HepG2 (cell line): ENCODE measurements at regions not wholly inside any gene's neighbourhood (a gene's known extent, or its start where the extent isn't known, plus 50 kb on each side); places are given as distances from the start of the nearest gene placed in this dataset.

Source experiments
- ATAC-seq: fragments of 200-7000 bp; cut with Tn5 transposase; 3 replicates; pipeline ENCODE4 v1.9.1; 2020; ENCODE audit warnings: mild to moderate bottlenecking, moderate library complexity
- BruUV-seq: library from RNA; stranded (reverse); fragments of 400-500 nt; replicated peaks from 2 replicates; lab custom pipeline; 2021; lab: Mats Ljungman, UMichigan
- CTCF ChIA-PET: fragments of 300-600 bp; formaldehyde crosslinking; extraction: SDS; loops from one replicate; lab custom pipeline; 2021; ENCODE audit warnings: low total read pairs, inconsistent platforms, low intra/inter-chr PET ratio; lab: Yijun Ruan, JAX
- POLR2A ChIA-PET: fragments of 350-600 bp; sonication (Branson Sonifier 250); formaldehyde crosslinking; loops from one replicate; lab custom pipeline; 2020; ENCODE audit warnings: antibody characterized with exemption, inconsistent platforms; lab: Yijun Ruan, JAX
- DNase-seq: peaks from one replicate; pipeline ENCODE4 v3.0.0-alpha.2; 2015; ENCODE audit warnings: low spot score
- FAIRE-seq: peaks from 3 replicates; lab custom pipeline; 2011; peaks lifted over from hg19 to GRCh38; lab: Jason Lieb, UNC
- H2AFZ ChIP-seq: one replicate; pipeline ENCODE4 v1.6.1; 2011; ENCODE audit warnings: low read length, inconsistent platforms
- H3K27ac ChIP-seq: fragments of 300-600 bp; 3 replicates; pipeline ENCODE4 v1.8.0; 2011; ENCODE audit warnings: mixed run types, mild to moderate bottlenecking, mixed read lengths, low read length, inconsistent platforms; ENCODE audit not compliant: insufficient read depth; ENCODE audit errors: extremely low read length
- H3K27me3 ChIP-seq, 2 experiments: fragments of 200-600 bp in 1 of 2; 2 replicates in 1 of 2; 3 replicates in 1 of 2; pipeline versions ENCODE4 v1.6.0 to v1.8.0; 2011; ENCODE audit warnings: low read length in 2 of 2, mild to moderate bottlenecking in 2 of 2, moderate library complexity in 2 of 2, inconsistent platforms in 1 of 2; ENCODE audit not compliant: insufficient read depth in 2 of 2, control insufficient read depth in 1 of 2
- H3K36me3 ChIP-seq, 2 experiments: fragments of 200-600 bp in 1 of 2; replicated peaks in 1 of 2; 2 replicates in 1 of 2; 3 replicates in 1 of 2; pipeline versions ENCODE4 v1.5.1 to v1.8.0; 2011; ENCODE audit warnings: low read length in 2 of 2, inconsistent platforms in 1 of 2; ENCODE audit not compliant: insufficient read depth in 2 of 2, control insufficient read depth in 1 of 2
- H3K4me1 ChIP-seq: 2 replicates; pipeline ENCODE4 v1.5.1; 2012; ENCODE audit warnings: low read length, inconsistent platforms; ENCODE audit not compliant: insufficient read depth
- H3K4me2 ChIP-seq: 2 replicates; pipeline ENCODE4 v1.6.0; 2011; ENCODE audit warnings: low read depth, low read length, inconsistent platforms
- H3K4me3 ChIP-seq, 3 experiments: fragments of 200-600 bp in 1 of 3; sonication (generic), shearing (Covaris generic) in 1 of 3; replicated peaks in 1 of 3; 2 replicates each; pipeline ENCODE4 v1.5.1; 2011 to 2016; ENCODE audit warnings: low read length in 3 of 3, inconsistent platforms in 2 of 3, low read depth in 2 of 3, mild to moderate bottlenecking in 2 of 3, control low read depth in 1 of 3, mixed read lengths in 1 of 3; ENCODE audit not compliant: insufficient read depth in 1 of 3
- H3K79me2 ChIP-seq: one replicate; pipeline ENCODE4 v1.6.1; 2011; ENCODE audit warnings: low read length, inconsistent platforms; ENCODE audit not compliant: insufficient read depth
- H3K9ac ChIP-seq: 2 replicates; pipeline ENCODE4 v1.6.0; 2011; ENCODE audit warnings: mild to moderate bottlenecking, low read depth, low read length, inconsistent platforms; ENCODE audit not compliant: insufficient read depth
- H3K9me3 ChIP-seq: 2 replicates; pipeline ENCODE4 v1.5.1; 2012; ENCODE audit warnings: mild to moderate bottlenecking, low read length
- H4K20me1 ChIP-seq: 2 replicates; pipeline ENCODE4 v1.6.0; 2011; ENCODE audit warnings: inconsistent platforms, mild to moderate bottlenecking, low read length, moderate library complexity; ENCODE audit not compliant: insufficient read depth
- AHR ChIP-seq: IDR thresholded peaks from 2 replicates; pipeline ENCODE4 v1.6.1; 2018; ENCODE audit warnings: missing genetic modification reagents, missing compliant biosample characterization
- BRF2 ChIP-seq: sonication (generic); formaldehyde crosslinking; IDR thresholded peaks from 2 replicates; pipeline ENCODE4 v1.8.1; 2022; ENCODE audit warnings: mild to moderate bottlenecking, missing genetic modification reagents
- CREM ChIP-seq, 2 experiments: sonication (generic) in 1 of 2; formaldehyde crosslinking in 1 of 2; IDR thresholded peaks; 2 replicates each; pipeline versions ENCODE4 v1.4.0 to v1.6.1; 2016 to 2020; ENCODE audit warnings: antibody characterized with exemption in 1 of 2, mild to moderate bottlenecking in 1 of 2, missing genetic modification reagents in 1 of 2
- ETV6 ChIP-seq: sonication (generic); formaldehyde crosslinking; conservative IDR thresholded peaks from 2 replicates; pipeline ENCODE4 v1.4.0; 2020; ENCODE audit warnings: missing genetic modification reagents
- FOXO1 ChIP-seq: sonication (generic); formaldehyde crosslinking; IDR thresholded peaks from 2 replicates; pipeline ENCODE4 v1.4.0; 2020; ENCODE audit warnings: missing genetic modification reagents
- HDAC6 ChIP-seq: fragments of 200-600 bp; sonication (generic); IDR thresholded peaks from 2 replicates; pipeline ENCODE4 v1.7.0; 2017; ENCODE audit warnings: mild to moderate bottlenecking, antibody characterized with exemption, low read length, low read depth
- HMGA1 ChIP-seq: sonication (generic); formaldehyde crosslinking; conservative IDR thresholded peaks from 2 replicates; pipeline ENCODE4 v1.4.0; 2020; ENCODE audit warnings: missing genetic modification reagents
- HNF4G ChIP-seq, 2 experiments: sonication (generic) in 1 of 2; formaldehyde crosslinking in 1 of 2; IDR thresholded peaks; 2 replicates each; pipeline versions ENCODE4 v1.4.0 to v1.6.1; 2011 to 2020; ENCODE audit warnings: borderline replicate concordance in 2 of 2, low read depth in 2 of 2, mild to moderate bottlenecking in 2 of 2, low read length in 1 of 2, missing genetic modification reagents in 1 of 2, moderate library complexity in 1 of 2
- KLF9 ChIP-seq: IDR thresholded peaks from 2 replicates; pipeline ENCODE4 v1.6.1; 2016; ENCODE audit warnings: low read depth
- MAFG ChIP-seq: sonication (generic); formaldehyde crosslinking; IDR thresholded peaks from 2 replicates; pipeline ENCODE4 v1.5.1; 2020; ENCODE audit warnings: mild to moderate bottlenecking, missing genetic modification reagents
- MIXL1 ChIP-seq: IDR thresholded peaks from 2 replicates; pipeline ENCODE4 v1.6.1; 2016
- MTA3 ChIP-seq: sonication (generic); formaldehyde crosslinking; IDR thresholded peaks from 2 replicates; pipeline ENCODE4 v1.4.0; 2020; ENCODE audit warnings: missing genetic modification reagents
- MYPOP ChIP-seq: sonication (generic); formaldehyde crosslinking; IDR thresholded peaks from 2 replicates; pipeline ENCODE4 v1.8.1; 2023; ENCODE audit warnings: mild to moderate bottlenecking, moderate library complexity, missing genetic modification reagents
- PRMT3 ChIP-seq: sonication (generic); formaldehyde crosslinking; IDR thresholded peaks from 2 replicates; pipeline ENCODE4 v1.8.1; 2022; ENCODE audit warnings: low read depth, mild to moderate bottlenecking, moderate library complexity, missing genetic modification reagents, borderline replicate concordance
- SMC3 ChIP-seq: IDR thresholded peaks from 2 replicates; pipeline ENCODE4 v1.6.1; 2011; ENCODE audit warnings: low read length, improper control_type of control experiment
- SOX5 ChIP-seq: IDR thresholded peaks from 2 replicates; pipeline ENCODE4 v1.6.1; 2016; ENCODE audit warnings: borderline replicate concordance
- TCF7L2 ChIP-seq: IDR thresholded peaks from 2 replicates; pipeline ENCODE4 v1.6.1; 2011; ENCODE audit warnings: mild to moderate bottlenecking, low read depth, low read length, moderate library complexity
- TFE3 ChIP-seq: IDR thresholded peaks from 2 replicates; pipeline ENCODE4 v1.6.1; 2016
- ZBTB7A ChIP-seq: sonication (generic); formaldehyde crosslinking; IDR thresholded peaks from 2 replicates; pipeline ENCODE4 v1.8.0; 2022; ENCODE audit warnings: mild to moderate bottlenecking, missing genetic modification reagents
- ZNF335 ChIP-seq: sonication (generic); formaldehyde crosslinking; IDR thresholded peaks from 2 replicates; pipeline ENCODE4 v1.4.0; 2020; ENCODE audit warnings: missing genetic modification reagents
- ZNF530 ChIP-seq: sonication (generic); formaldehyde crosslinking; IDR thresholded peaks from 2 replicates; pipeline ENCODE4 v1.5.0; 2020; ENCODE audit warnings: low read depth, mild to moderate bottlenecking, missing genetic modification reagents
- ZNF589 ChIP-seq: sonication (generic); formaldehyde crosslinking; conservative IDR thresholded peaks from 2 replicates; pipeline ENCODE4 v1.8.0; 2022; ENCODE audit warnings: mild to moderate bottlenecking, moderate library complexity, missing genetic modification reagents
- ZNF619 ChIP-seq: sonication (generic); formaldehyde crosslinking; IDR thresholded peaks from 2 replicates; pipeline ENCODE4 v1.4.0; 2020; ENCODE audit warnings: mild to moderate bottlenecking, missing genetic modification reagents
- ZNF747 ChIP-seq: sonication (generic); formaldehyde crosslinking; IDR thresholded peaks from 2 replicates; pipeline ENCODE4 v1.8.1; 2023; ENCODE audit warnings: missing genetic modification reagents, mild to moderate bottlenecking, borderline replicate concordance
- ZSCAN22 ChIP-seq: sonication (generic); formaldehyde crosslinking; IDR thresholded peaks from 2 replicates; pipeline ENCODE4 v1.4.0; 2020; ENCODE audit warnings: mild to moderate bottlenecking, missing genetic modification reagents
- WGBS: methylation state at CpG from one replicate; pipeline ENCODE4 v1.1.6; 2017; ENCODE audit warnings: low lambda C conversion rate; 5-methylcytosine and 5-hydroxymethylcytosine counted together
- in situ Hi-C: cut with HindIII; loops from 2 replicates; pipeline ENCODE4 v1.10.0; 2017; ENCODE audit warnings: low pct_unique_long_range_greater_than_20kb; ENCODE audit not compliant: extremely low pct_ligation_motif_present
- intact Hi-C: fragments of 100-400 bp; cut with micrococcal nuclease; formaldehyde crosslinking; loops from one replicate; pipeline ENCODE4 v1.10.0; 2022; ENCODE audit not compliant: unreplicated experiment

- intact Hi-C loops (loop anchor here (10.0 kb wide), 1 partner anchor 607 kb away; no protein-coding TSS in a partner anchor), in situ Hi-C loops (no loop called here)
- H3K4me2 ChIP-seq, result no peak overlapping the region
- peak; percentile 42 for DNase-seq
- no peaks in the 10 kb centered on the region for H3K9me3 ChIP-seq
- H3K9ac ChIP-seq, result no peak overlapping the region
- no peak overlapping the region for H3K4me3 ChIP-seq
- peaks cover 17% of the 10 kb centered on the region; the same call in 1 of the 2 replicates for H3K4me1 ChIP-seq
- H3K27ac ChIP-seq, result no peak overlapping the region
- no peak overlapping the region for H2AFZ ChIP-seq
- no peaks in the 10 kb centered on the region for H4K20me1 ChIP-seq
- no peaks in the 10 kb centered on the region for H3K79me2 ChIP-seq
- BruUV-seq, result no TSS peak
- ATAC-seq, result peak; percentile 56
- no peak for FAIRE-seq
- H3K36me3 ChIP-seq, result no peaks in the 10 kb centered on the region
- no peaks in the 10 kb centered on the region for H3K27me3 ChIP-seq
- ChIA-PET CTCF (no interaction called here), POLR2A (no interaction called here)
- 18% methylated on average over 6 of the region's 6 CpGs for WGBS
- TF ChIP-seq SOX5 (CRISPR knock-in tag) (peak; percentile 90), HMGA1 (CRISPR knock-in tag) (no peak), ZBTB7A (CRISPR knock-in tag) (no peak), ZSCAN22 (CRISPR knock-in tag) (no peak), ZNF589 (CRISPR knock-in tag) (no peak), ZNF747 (CRISPR knock-in tag) (no peak), MYPOP (CRISPR knock-in tag) (no peak), MIXL1 (CRISPR knock-in tag) (no peak), TFE3 (no peak), MAFG (CRISPR knock-in tag) (no peak), ZNF530 (CRISPR knock-in tag) (no peak), FOXO1 (CRISPR knock-in tag) (no peak), AHR (no peak), KLF9 (CRISPR knock-in tag) (no peak), HNF4G (IDR thresholded peaks at IDR 0.05; ENCODE audit: borderline replicate concordance, low read depth, low read length) (no peak), HNF4G (CRISPR knock-in tag; IDR thresholded peaks at IDR 0.05; ENCODE audit: borderline replicate concordance, low read depth) (no peak), ZNF619 (CRISPR knock-in tag) (no peak), CREM (IDR thresholded peaks at IDR 0.05) (peak; percentile 37; the same call in 1 of the 2 replicates), CREM (CRISPR knock-in tag; IDR thresholded peaks at IDR 0.05) (no peak), MTA3 (no peak), ZNF335 (CRISPR knock-in tag) (no peak), SMC3 (no peak), HDAC6 (no peak), BRF2 (no peak), TCF7L2 (peak; percentile 43; the same call in 1 of the 2 replicates), ETV6 (CRISPR knock-in tag) (no peak), PRMT3 (CRISPR knock-in tag) (no peak)
Observed at GRCh38 chr5:15387931-15388524, 112.0 kb upstream of the FBXL7 start.
